ENCODE measurements at regions not wholly inside any gene's neighbourhood (a gene's known extent, or its start where the extent isn't known, plus 50 kb on each side); places are given as distances from the start of the nearest gene placed in this dataset.
"Not testable (repeated sequence)": the region's sequence is repeated elsewhere in the genome, so short reads cannot be mapped to it uniquely, and the experiment has no call there.

- H3K27me3 ChIP-seq (ENCODE audit: control insufficient read depth, insufficient read depth, low read length); H3K4me1 Mint-ChIP-seq; H3K9me3 ChIP-seq (ENCODE audit: control insufficient read depth in 2 of 2, low read length in 2 of 2); DNase-seq; H3K27ac Mint-ChIP-seq; H3K4me3 ChIP-seq (ENCODE audit: low read depth, low read length); ATAC-seq (ENCODE audit: low read depth in 2 of 2); H3K36me3 Mint-ChIP-seq; H3K9me3 Mint-ChIP-seq; H3K27me3 Mint-ChIP-seq; H3K4me3 Mint-ChIP-seq; H3K27ac ChIP-seq (ENCODE audit: insufficient read depth, low read length, poor library complexity, severe bottlenecking); H3K4me1 ChIP-seq (ENCODE audit: control insufficient read depth, insufficient read depth, low read length, poor library complexity, severe bottlenecking); H3K36me3 ChIP-seq (ENCODE audit: control insufficient read depth, insufficient read depth, low read length): not testable (repeated sequence)
Observed at GRCh38 chr9:67369664-67370063, 377.3 kb upstream of the SPATA31A3 start.

GRCh38 chr9:67362325-67362724, 370.0 kb upstream of the SPATA31A3 start:
- not testable (repeated sequence) for H3K4me1 Mint-ChIP-seq; H3K27ac ChIP-seq (ENCODE audit: insufficient read depth, low read length, poor library complexity, severe bottlenecking); ATAC-seq (ENCODE audit: low read depth in 2 of 2)

GRCh38 chr9:67353961-67354360, 361.6 kb upstream of the SPATA31A3 start:
- not testable (repeated sequence) for H3K4me3 Mint-ChIP-seq; H3K36me3 Mint-ChIP-seq; H3K36me3 ChIP-seq (ENCODE audit: control insufficient read depth, insufficient read depth, low read length); H3K27me3 Mint-ChIP-seq; H3K9me3 ChIP-seq (ENCODE audit: control insufficient read depth in 2 of 2, low read length in 2 of 2); H3K4me3 ChIP-seq (ENCODE audit: low read depth, low read length); DNase-seq; H3K4me1 Mint-ChIP-seq; H3K4me1 ChIP-seq (ENCODE audit: control insufficient read depth, insufficient read depth, low read length, poor library complexity, severe bottlenecking); ATAC-seq (ENCODE audit: low read depth in 2 of 2); H3K9me3 Mint-ChIP-seq; H3K27ac ChIP-seq (ENCODE audit: insufficient read depth, low read length, poor library complexity, severe bottlenecking); H3K27me3 ChIP-seq (ENCODE audit: control insufficient read depth, insufficient read depth, low read length); H3K27ac Mint-ChIP-seq

More at GRCh38 chr9:67362325-67362724, 370.0 kb upstream of the SPATA31A3 start:
- H3K4me3 Mint-ChIP-seq; H3K4me1 ChIP-seq (ENCODE audit: control insufficient read depth, insufficient read depth, low read length, poor library complexity, severe bottlenecking); H3K36me3 ChIP-seq (ENCODE audit: control insufficient read depth, insufficient read depth, low read length); H3K27ac Mint-ChIP-seq; H3K4me3 ChIP-seq (ENCODE audit: low read depth, low read length); H3K36me3 Mint-ChIP-seq; H3K9me3 Mint-ChIP-seq; H3K27me3 Mint-ChIP-seq; H3K9me3 ChIP-seq (ENCODE audit: control insufficient read depth in 2 of 2, low read length in 2 of 2); H3K27me3 ChIP-seq (ENCODE audit: control insufficient read depth, insufficient read depth, low read length); DNase-seq: not testable (repeated sequence)

- not testable (repeated sequence) for DNase-seq; H3K9me3 Mint-ChIP-seq; H3K27me3 Mint-ChIP-seq; H3K9me3 ChIP-seq (ENCODE audit: control insufficient read depth in 2 of 2, low read length in 2 of 2); H3K27me3 ChIP-seq (ENCODE audit: control insufficient read depth, insufficient read depth, low read length); H3K27ac Mint-ChIP-seq; H3K4me1 ChIP-seq (ENCODE audit: control insufficient read depth, insufficient read depth, low read length, poor library complexity, severe bottlenecking); H3K27ac ChIP-seq (ENCODE audit: insufficient read depth, low read length, poor library complexity, severe bottlenecking); H3K36me3 ChIP-seq (ENCODE audit: control insufficient read depth, insufficient read depth, low read length); H3K36me3 Mint-ChIP-seq; H3K4me3 Mint-ChIP-seq; H3K4me1 Mint-ChIP-seq; H3K4me3 ChIP-seq (ENCODE audit: low read depth, low read length); ATAC-seq (ENCODE audit: low read depth in 2 of 2)
Observed at GRCh38 chr9:67349424-67349759, 357.0 kb upstream of the SPATA31A3 start.

- not testable (repeated sequence) for ATAC-seq (ENCODE audit: low read depth in 2 of 2); H3K9me3 ChIP-seq (ENCODE audit: control insufficient read depth in 2 of 2, low read length in 2 of 2)
Observed at GRCh38 chr9:67348562-67349423, 356.4 kb upstream of the SPATA31A3 start.

GRCh38 chr9:67348094-67348493, 355.7 kb upstream of the SPATA31A3 start:
- ATAC-seq (ENCODE audit: low read depth in 2 of 2) = peak in 1 of 2 donors; percentile 22
- not testable (repeated sequence) for H3K4me3 Mint-ChIP-seq, H3K36me3 Mint-ChIP-seq

More at GRCh38 chr9:67348562-67349423, 356.4 kb upstream of the SPATA31A3 start:
- H3K27me3 ChIP-seq (ENCODE audit: control insufficient read depth, insufficient read depth, low read length); H3K4me1 ChIP-seq (ENCODE audit: control insufficient read depth, insufficient read depth, low read length, poor library complexity, severe bottlenecking); DNase-seq; H3K36me3 Mint-ChIP-seq; H3K27me3 Mint-ChIP-seq; H3K4me3 ChIP-seq (ENCODE audit: low read depth, low read length); H3K36me3 ChIP-seq (ENCODE audit: control insufficient read depth, insufficient read depth, low read length); H3K27ac ChIP-seq (ENCODE audit: insufficient read depth, low read length, poor library complexity, severe bottlenecking); H3K4me3 Mint-ChIP-seq; H3K27ac Mint-ChIP-seq; H3K4me1 Mint-ChIP-seq; H3K9me3 Mint-ChIP-seq: not testable (repeated sequence)

GRCh38 chr9:67339216-67339615, 346.9 kb upstream of the SPATA31A3 start:
- H3K4me1 Mint-ChIP-seq; H3K36me3 Mint-ChIP-seq; H3K4me3 ChIP-seq (ENCODE audit: low read depth, low read length); H3K9me3 Mint-ChIP-seq; H3K27ac ChIP-seq (ENCODE audit: insufficient read depth, low read length, poor library complexity, severe bottlenecking); H3K27me3 Mint-ChIP-seq; H3K27me3 ChIP-seq (ENCODE audit: control insufficient read depth, insufficient read depth, low read length); H3K4me3 Mint-ChIP-seq; H3K36me3 ChIP-seq (ENCODE audit: control insufficient read depth, insufficient read depth, low read length); H3K4me1 ChIP-seq (ENCODE audit: control insufficient read depth, insufficient read depth, low read length, poor library complexity, severe bottlenecking); H3K9me3 ChIP-seq (ENCODE audit: control insufficient read depth in 2 of 2, low read length in 2 of 2); DNase-seq; H3K27ac Mint-ChIP-seq; ATAC-seq (ENCODE audit: low read depth in 2 of 2): not testable (repeated sequence)

More at GRCh38 chr9:67348094-67348493, 355.7 kb upstream of the SPATA31A3 start:
- H3K9me3 ChIP-seq (ENCODE audit: control insufficient read depth in 2 of 2, low read length in 2 of 2); H3K36me3 ChIP-seq (ENCODE audit: control insufficient read depth, insufficient read depth, low read length); H3K27me3 Mint-ChIP-seq; H3K4me3 ChIP-seq (ENCODE audit: low read depth, low read length); H3K27ac Mint-ChIP-seq; H3K4me1 ChIP-seq (ENCODE audit: control insufficient read depth, insufficient read depth, low read length, poor library complexity, severe bottlenecking); H3K9me3 Mint-ChIP-seq; DNase-seq; H3K4me1 Mint-ChIP-seq; H3K27me3 ChIP-seq (ENCODE audit: control insufficient read depth, insufficient read depth, low read length); H3K27ac ChIP-seq (ENCODE audit: insufficient read depth, low read length, poor library complexity, severe bottlenecking): not testable (repeated sequence)

- H3K4me3 Mint-ChIP-seq; H3K9me3 Mint-ChIP-seq; DNase-seq; H3K27ac Mint-ChIP-seq; H3K27ac ChIP-seq (ENCODE audit: insufficient read depth, low read length, poor library complexity, severe bottlenecking); H3K27me3 ChIP-seq (ENCODE audit: control insufficient read depth, insufficient read depth, low read length); H3K9me3 ChIP-seq (ENCODE audit: control insufficient read depth in 2 of 2, low read length in 2 of 2); H3K36me3 Mint-ChIP-seq; H3K27me3 Mint-ChIP-seq; H3K4me1 ChIP-seq (ENCODE audit: control insufficient read depth, insufficient read depth, low read length, poor library complexity, severe bottlenecking); ATAC-seq (ENCODE audit: low read depth in 2 of 2); H3K4me3 ChIP-seq (ENCODE audit: low read depth, low read length); H3K4me1 Mint-ChIP-seq; H3K36me3 ChIP-seq (ENCODE audit: control insufficient read depth, insufficient read depth, low read length): not testable (repeated sequence)
Observed at GRCh38 chr9:67338201-67338600, 345.9 kb upstream of the SPATA31A3 start.

All from CD4-positive, CD25-positive, alpha-beta regulatory T cell (primary cell).